ENCODE measurements at regions not wholly inside any gene's neighbourhood (a gene's known extent, or its start where the extent isn't known, plus 50 kb on each side); places are given as distances from the start of the nearest gene placed in this dataset.
A peak's percentile ranks its signal among the peaks of the same experiment; 100 is the strongest.
"Not testable (repeated sequence)": the region's sequence is repeated elsewhere in the genome, so short reads cannot be mapped to it uniquely, and the experiment has no call there.

GRCh38 chr16:70014915-70015314 lies 63.8 kb downstream of the CLEC18A start:
- not testable (repeated sequence) for DNase-seq

DNA sequence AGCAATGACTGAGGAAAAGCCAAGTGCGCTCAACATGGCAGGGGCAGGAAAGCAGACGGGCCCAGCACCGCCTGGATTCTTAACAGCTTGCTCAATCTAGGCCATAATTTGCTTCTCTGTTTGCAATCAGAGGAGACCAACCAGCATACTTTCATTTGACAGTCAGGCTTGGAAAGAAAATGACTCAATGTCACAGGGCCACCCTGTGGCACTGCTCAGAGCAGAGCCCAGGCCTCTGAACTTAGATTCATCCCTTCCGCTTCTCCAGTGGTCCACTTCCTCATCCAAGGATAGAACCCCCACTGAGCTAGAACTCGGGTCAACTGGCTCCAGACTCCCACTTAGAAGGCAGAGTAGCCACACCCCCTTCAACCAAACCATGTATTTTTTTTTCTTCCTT lies 65.6 kb downstream of the CLEC18A start:
- DNase-seq, result not testable (repeated sequence)

DNA sequence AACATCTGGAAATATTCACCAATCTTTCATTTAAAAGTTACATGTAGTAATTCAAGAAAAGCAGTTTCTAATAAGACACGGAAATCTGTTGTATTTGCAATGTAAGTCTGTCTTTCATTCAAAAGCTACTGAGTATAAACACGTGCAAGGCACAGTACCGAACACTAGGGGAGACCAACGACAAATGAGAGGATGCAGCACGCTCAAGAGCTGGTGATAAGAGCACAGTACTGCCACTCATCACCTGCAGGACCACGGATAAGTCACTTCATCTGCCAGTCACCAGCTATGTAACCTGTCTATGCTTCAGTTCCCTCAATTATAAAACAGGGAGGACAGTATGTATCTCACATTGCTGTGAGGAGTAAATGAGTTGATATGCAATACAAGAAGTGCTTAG lies 67.1 kb downstream of the CLEC18A start:
- DNase-seq, result no peak

- not testable (repeated sequence) for DNase-seq
These were observed 72.1 kb downstream of the CLEC18A start for GRCh38 chr16:70023207-70023606.

- DNase-seq, result not testable (repeated sequence)
These were observed 72.8 kb downstream of the CLEC18A start for GRCh38 chr16:70023956-70024355.

DNA sequence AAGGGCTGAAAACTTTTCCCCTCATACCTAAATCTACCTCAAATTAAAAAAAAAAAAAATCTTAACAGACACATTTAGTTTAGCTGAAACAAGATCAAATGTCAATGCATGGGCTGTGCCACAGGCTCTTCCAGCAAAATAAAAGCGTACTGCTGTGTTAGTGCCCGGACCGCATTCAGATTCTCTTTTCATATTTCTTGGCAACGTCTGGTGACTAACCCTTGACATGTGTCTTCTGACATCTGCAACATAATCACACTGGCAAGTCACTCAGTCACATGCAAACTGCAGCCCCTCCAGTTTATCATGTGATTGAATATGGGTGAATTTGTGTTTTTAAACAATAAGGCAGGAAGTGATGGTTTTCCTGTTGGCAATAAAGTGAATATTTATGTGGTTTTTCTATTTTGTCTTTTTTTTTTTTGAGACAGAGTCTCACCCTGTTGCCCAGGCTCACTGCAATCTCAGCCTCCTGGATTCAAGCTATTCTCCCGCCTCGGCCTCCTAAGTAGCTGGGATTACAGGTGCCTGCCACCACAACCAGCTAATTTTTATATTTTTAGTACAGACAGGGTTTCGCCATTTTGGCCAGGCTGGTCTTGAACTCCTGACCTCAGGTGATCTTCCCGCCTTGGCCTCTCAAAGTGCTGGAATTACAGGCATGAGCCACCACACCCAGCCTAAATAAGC lies 75.2 kb downstream of the CLEC18A start:
- DNase-seq, result peak; percentile 41

DNA sequence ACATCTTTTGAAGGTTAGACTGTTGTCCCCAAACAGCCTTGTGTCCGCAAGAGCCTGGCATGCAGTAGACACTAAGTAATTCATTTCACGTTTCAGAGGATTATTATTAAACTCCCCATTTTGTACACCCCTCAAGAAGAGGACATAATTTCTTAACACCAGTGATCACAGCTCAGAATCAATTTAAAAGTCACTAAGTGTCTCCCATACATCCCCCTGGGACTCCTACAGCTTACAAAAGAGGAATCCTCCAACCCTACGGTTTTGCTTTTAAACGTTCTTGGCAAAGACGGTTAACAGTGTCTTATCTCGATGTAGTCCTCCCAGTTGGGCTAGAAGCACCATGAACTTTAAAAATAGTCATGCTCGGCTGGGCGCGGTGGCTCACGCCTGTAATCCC lies 81.2 kb upstream of the PDPR start:
- DNase-seq, result not testable (repeated sequence)

DNA sequence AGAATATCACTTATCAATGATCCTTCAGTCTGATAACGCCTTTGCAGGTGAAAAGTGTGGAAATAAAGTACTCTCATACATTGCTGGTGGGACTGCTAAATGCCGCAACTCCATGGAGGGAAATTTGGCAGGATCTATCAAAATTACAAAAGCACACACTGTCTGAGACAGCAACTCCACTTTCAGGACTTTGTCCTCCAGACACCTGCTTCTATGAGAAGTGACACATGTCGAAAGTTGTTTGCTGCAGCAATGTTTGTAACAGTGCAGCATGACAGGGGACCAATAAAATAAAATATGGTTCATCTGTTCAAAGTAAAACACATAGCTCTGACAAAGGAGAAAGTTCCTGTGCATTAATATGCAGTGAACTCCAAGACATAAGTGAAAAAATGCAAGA lies 76.2 kb upstream of the PDPR start:
- DNase-seq, result not testable (repeated sequence)

DNA sequence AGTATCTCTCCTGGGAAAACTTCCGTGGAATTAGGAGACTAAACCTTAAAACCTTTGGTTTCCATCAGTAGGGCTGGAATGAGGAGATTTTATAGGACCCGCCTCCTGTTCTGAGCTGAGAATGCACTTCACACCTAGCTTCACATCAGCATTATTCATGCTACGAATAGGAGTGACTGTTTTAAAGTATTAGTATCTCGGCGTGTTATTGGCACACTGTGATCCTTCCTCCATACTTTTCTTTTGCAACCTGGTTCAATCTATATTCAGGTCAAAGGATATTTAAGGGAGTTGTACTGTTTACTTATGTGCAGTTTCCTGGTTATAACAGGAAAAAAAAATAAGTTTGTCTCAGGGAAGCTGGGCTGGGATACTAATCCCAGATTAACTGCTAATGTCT lies 73.6 kb upstream of the PDPR start:
- DNase-seq, result not testable (repeated sequence)

- DNase-seq, result not testable (repeated sequence)
These were observed 70.5 kb upstream of the PDPR start for GRCh38 chr16:70043538-70044067.

GRCh38 chr16:70046560-70046959 lies 67.6 kb upstream of the PDPR start:
- DNase-seq, result not testable (repeated sequence)

GRCh38 chr16:70048083-70048482 lies 66.0 kb upstream of the PDPR start:
- not testable (repeated sequence) for DNase-seq

- DNase-seq, result not testable (repeated sequence)
These were observed 56.1 kb upstream of the PDPR start for GRCh38 chr16:70058056-70058455.

DNA sequence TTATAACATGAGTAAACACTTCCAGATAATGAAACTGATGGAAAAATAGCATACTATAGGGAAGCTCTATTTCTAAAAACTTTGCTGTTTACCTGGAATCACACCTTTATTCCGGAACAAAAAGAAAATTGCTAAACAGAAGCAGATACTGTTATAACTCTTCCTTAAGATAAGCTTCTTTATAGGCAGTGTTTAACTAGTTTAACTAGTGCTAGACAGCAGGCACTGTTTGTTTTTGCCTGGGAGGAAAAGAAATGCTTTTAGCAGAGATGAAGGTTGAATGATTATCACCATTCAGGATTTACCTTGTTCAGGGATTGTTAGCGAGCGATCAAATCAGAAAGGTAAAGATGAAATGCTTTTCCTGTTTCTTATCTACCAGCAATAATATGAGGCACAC lies 54.7 kb upstream of the PDPR start:
- DNase-seq, result not testable (repeated sequence)

DNA sequence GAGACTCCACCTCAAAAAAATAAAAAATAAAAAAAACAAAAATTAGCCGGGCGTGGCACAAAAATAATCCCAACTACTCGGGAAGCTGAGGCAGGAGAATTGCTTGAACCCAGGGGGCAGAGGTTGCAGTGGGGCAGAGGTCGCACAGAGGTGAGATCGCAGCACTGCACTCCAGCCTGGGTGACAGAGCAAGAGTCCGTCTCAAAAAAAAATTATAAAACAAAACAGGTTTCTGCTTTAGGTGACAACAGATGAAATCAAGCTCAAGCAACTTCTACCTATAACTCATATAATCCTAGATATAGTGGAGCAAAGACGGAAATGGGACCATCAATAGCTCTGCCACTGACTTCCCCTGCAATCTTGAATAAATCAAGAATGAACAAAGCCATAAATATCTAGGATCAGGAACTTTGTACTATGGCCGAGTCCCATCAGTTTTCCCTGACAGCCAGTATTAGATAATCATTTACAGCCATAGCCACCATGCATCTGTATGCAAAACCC lies 53.6 kb upstream of the PDPR start:
- DNase-seq, result not testable (repeated sequence)

DNA sequence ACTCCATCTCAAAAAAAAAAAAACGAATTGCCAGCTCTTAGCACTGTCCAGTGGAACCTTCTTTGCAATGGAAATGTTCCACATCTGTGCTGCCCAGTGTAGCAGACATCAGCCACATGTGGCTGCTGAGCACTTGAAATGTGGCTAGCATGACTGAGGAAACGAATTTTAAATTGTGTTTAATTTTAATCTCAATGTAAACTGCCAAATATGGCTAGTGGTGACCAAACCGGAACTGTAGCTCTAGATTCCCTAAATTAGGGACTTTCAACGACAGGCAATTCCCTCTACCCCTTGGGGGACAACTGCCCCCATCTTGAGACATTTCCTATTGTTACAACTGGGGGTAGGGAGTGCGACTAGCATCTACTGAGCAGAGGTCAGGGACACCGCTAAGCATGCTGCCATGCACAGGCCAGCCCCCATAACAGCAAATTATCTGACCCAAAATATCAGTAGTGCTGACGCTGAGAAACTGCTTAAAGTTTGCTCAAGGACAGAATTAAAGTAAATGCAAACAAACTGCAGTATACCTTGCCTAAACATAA lies 52.4 kb upstream of the PDPR start:
- not testable (repeated sequence) for DNase-seq

DNA sequence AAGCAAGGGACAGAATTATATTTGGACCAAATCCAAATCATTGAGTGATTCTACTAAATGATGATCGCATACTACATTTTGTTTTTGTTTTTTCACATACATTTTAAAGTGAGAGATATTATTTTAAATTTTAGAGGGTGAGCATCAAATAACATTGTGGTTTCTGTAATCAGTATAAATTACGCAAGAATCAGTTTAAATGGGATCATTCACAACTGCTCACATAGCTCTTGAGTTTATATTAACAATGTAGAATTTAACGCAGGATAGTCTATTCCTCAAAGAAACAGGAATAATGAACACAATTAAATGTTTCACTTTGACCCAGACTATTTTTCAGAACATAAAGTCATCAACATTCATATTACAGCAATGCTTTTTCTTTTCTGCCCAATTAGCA lies 51.2 kb upstream of the PDPR start:
- DNase-seq, result not testable (repeated sequence)
